GM20431 (cell line): ENCODE measurements at regions not wholly inside any gene's neighbourhood (a gene's known extent, or its start where the extent isn't known, plus 50 kb on each side); places are given as distances from the start of the nearest gene placed in this dataset.
"Not testable (repeated sequence)": the region's sequence is repeated elsewhere in the genome, so short reads cannot be mapped to it uniquely, and the experiment has no call there.

Experiments
- in situ Hi-C: fragments of 300-500 bp; cut with MseI, MboI; formaldehyde crosslinking; loops from one replicate; pipeline ENCODE4 v1.15.0; 2020; ENCODE audit warnings: low sequenced_read_pairs; ENCODE audit not compliant: unreplicated experiment

DNA sequence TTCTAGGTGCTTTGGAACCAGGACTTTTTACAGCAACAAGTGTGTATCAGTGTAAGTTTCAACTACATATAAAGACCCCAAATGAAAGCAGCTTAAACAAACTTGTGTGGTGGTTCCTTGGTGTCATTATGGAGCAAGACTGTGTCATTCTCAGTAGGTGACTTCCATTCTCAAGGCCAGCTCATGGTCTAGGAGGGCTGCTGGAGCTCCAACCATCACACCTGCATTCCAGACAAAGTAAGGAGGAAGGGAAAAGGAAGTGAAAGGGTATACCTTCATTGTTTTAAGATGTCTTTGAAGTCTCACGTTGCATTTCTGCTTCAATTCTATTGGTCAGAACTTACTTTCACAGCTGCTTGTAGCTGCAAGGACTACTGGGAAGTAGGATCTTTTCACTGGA lies 188.6 kb downstream of the C1orf94 start:
- in situ Hi-C loops = no loop called here

DNA sequence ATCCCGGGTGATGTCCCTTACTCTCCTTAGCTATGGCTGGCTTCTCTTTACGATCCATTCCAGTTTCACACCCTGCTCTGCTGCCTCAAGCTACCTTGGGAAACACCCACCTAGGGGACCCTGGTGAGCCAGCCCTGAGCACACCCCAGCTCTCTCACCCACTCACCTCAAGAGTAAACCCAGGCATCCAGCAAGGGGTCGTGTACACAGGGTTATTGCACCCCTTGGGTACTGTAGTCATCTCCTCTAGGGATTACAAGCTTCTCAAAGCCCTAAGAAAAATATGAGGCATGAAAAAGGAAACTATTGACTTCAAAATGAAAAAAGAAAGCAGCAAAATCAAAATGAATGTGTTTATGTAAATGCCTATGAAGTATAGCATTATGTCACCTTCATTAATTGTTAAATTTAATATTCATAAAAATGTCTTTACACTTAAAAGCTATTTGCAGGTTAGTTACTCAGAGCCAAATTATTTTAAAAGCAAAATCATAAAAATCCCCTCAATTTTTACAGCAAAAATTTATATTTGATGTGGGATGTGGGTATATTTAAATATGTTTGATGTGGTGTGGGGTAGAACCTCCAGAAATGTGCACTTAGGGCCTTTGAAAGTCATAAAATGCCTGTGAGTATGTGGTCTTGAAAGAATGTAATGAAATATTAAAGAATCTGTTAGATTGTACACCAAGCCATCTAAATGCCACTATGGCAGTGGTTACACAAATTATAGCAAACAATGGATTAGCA lies 190.3 kb downstream of the C1orf94 start:
- in situ Hi-C loops = no loop called here

DNA sequence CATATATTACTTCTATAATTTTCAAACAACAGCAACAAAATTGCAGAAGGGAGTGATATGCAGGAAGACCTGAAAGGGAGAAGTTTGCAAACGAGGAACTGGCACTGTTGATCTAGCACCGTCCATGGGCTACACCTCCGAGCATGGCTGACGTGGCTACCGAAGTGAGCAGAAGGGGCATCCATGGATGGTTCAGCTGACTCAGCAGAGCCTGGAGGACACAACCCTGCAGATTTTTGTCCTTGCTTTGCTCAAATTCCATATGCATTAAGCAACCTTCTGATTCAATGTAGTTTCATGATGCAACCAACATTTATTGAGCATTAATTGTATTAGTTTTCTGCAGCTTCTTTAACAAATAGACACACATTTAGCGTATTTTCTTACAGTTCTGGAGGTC lies 191.2 kb downstream of the C1orf94 start:
- in situ Hi-C loops = no loop called here

- in situ Hi-C loops = no loop called here
Observed at GRCh38 chr1:34369701-34370455, 193.2 kb downstream of the C1orf94 start.

- in situ Hi-C loops = no loop called here
Observed at GRCh38 chr1:34370748-34371147, 194.0 kb downstream of the C1orf94 start.

DNA sequence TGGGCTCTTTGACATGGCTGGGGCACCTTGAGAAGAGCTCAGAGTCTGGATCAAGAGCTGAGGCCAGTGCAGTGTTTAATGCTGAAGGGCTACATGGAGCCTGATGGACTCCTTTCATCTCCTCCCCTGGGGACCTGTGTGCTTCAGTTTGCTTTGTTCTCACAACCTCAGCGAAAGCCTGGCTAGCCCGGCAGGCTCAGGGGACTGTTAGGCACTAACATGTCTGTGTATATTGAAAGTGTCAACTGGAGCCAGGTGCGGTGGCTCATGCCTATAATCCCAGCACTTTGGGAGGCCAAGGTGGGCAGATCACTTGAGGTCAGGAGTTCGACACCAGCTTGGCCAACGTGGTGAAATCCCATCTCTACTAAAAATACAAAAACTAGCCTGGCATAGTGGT lies 194.5 kb downstream of the C1orf94 start:
- in situ Hi-C loops = not testable (repeated sequence)

DNA sequence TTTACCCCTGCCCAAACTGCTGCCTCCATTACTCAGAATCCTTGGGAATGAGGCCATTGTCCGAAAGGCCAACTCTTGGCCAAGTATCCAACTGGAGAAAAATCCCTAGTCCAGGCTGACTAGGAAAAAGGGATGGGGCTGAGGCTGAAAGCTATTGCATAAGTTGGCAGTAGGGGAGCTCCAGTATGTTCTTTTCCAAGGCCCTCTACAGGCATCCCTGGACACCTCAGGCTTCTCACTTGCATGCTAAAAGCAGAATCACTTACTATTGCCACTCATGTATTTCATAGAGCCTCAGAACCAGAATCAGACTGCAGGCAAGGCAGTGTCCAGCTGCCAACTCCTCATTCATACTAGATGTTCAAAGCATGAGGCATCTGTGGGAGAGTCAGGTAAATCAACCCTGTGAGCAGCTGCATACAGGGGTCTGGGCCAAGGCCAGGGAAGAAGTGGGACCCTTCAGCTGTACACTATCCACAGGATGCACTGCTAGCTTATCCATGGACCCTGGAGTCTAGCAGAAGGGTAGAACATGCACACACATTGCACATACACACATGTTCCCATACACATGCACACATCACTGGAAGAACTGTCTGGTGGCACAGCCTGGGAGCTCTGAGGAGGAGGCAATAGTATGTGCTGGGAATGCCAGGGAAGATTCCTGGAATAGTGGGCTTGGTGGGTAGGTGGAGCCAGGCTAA lies 195.3 kb downstream of the C1orf94 start:
- in situ Hi-C loops = no loop called here

GRCh38 chr1:34372891-34373290 lies 196.2 kb downstream of the C1orf94 start:
- in situ Hi-C loops = no loop called here

DNA sequence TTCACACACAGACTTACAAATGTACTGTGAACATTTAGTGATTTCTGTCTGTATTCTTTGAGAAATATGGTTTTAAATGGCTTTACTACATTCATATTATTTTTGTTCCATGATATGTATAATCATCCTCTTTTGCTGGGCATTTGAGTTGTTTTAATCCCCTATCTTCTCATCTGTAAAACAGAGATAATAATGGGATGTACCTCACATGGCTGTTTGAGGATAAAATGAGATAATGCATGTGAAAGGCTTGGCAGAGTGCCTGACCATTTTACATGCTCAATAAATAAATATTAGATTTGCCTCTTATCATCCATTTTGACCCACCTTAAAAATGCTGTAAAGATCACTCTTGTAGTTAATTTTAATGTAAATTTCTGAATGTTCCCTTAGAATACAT lies 197.2 kb downstream of the C1orf94 start:
- in situ Hi-C loops = no loop called here

GRCh38 chr1:34376531-34376930 lies 199.8 kb downstream of the C1orf94 start:
- in situ Hi-C loops = no loop called here

GRCh38 chr1:34378968-34379856 lies 202.5 kb downstream of the C1orf94 start:
- in situ Hi-C loops = no loop called here

GRCh38 chr1:34379911-34380310 lies 203.2 kb downstream of the C1orf94 start:
- in situ Hi-C loops = no loop called here

DNA sequence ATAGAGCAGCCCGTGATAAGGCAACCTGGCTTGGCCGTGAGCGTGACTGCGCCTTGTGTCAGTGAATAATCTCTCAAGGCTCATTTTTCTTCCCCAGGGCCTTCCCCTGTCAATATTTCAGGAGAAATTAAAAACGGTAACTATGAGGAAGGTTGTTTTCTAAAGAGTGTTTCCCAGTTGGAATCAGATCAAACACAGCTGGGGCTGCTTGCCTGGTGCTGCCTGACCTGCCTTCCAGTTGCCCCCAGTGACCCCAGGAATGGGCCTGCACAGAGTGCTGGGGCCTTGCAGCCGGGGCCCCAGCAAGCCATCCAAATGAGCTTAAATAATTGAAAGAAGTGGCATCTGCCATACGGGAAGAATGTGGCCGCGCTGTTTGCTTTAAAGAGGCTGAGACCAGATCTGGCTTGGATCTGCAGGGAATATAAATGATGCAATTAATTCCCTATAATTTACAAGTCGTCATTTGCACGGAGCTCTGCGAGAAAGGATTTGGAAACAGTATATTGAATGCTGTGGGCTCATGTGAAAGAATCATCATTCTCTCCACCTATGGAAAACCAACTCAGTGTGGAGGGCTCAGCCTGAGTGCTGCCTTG lies 203.9 kb downstream of the C1orf94 start:
- in situ Hi-C loops = no loop called here

GRCh38 chr1:34389974-34390373 lies 213.3 kb downstream of the C1orf94 start:
- in situ Hi-C loops = no loop called here

GRCh38 chr1:34396042-34396441 lies 219.3 kb downstream of the C1orf94 start:
- in situ Hi-C loops = no loop called here

- in situ Hi-C loops = no loop called here
Observed at GRCh38 chr1:34398241-34398915, 221.7 kb downstream of the C1orf94 start.

- in situ Hi-C loops = no loop called here
Observed at GRCh38 chr1:34398916-34399275, 222.2 kb downstream of the C1orf94 start.

- in situ Hi-C loops = no loop called here
Observed at GRCh38 chr1:34400675-34401074, 224.0 kb downstream of the C1orf94 start.

- in situ Hi-C loops = no loop called here
Observed at GRCh38 chr1:34403156-34403555, 226.4 kb downstream of the C1orf94 start.
